Gastroesophageal sphincter (tissue), 3 donors: ENCODE measurements at regions not wholly inside any gene's neighbourhood (a gene's known extent, or its start where the extent isn't known, plus 50 kb on each side); places are given as distances from the start of the nearest gene placed in this dataset.

Experiments
- EP300 ChIP-seq: sonication (generic); formaldehyde crosslinking; IDR thresholded peaks from one replicate; pipeline ENCODE4 v1.6.1; 2017; ENCODE audit warnings: antibody characterized with exemption, mild to moderate bottlenecking
- POLR2A ChIP-seq, 2 donors: fragments of 450-650 bp; IDR thresholded peaks; one replicate each; pipeline ENCODE4 v1.6.1; 2017; ENCODE audit warnings: antibody characterized with exemption in 2 of 2, mild to moderate bottlenecking in 2 of 2, moderate library complexity in 1 of 2
- POLR2AphosphoS5 ChIP-seq: sonication (generic); formaldehyde crosslinking; IDR thresholded peaks from one replicate; pipeline ENCODE4 v1.6.1; 2017; ENCODE audit warnings: antibody characterized with exemption
- TF ChIP-seq, protein P1 (sequence below), 4 experiments: fragments of 200-600 bp in 2 of 4; fragments of 450-650 bp in 2 of 4; sonication (generic) in 1 of 4; IDR thresholded peaks; one replicate each; pipeline ENCODE4 v1.5.1; 2017 to 2019; ENCODE audit warnings: antibody characterized with exemption in 4 of 4, mild to moderate bottlenecking in 2 of 4, moderate library complexity in 2 of 4

DNA sequence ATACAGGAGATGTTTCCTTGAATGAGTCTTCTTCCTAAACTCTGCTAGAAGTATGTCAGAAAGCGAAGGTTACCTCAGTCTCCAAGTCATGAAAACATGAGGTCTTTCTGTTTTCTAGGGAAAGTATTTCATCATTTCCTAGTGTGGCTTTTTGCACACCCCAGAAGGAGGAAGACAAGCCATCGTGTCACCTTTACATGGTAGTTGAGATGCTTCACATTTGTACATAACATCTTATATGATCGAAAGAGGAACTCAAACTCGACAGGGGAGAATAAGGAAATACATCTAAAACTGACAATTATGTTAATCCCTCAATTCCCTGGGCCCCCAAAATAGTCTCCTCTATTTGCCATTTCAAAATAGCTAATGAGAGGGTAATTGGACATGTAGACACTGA, 214.1 kb upstream of the PLEKHG7 start:
- TF ChIP-seq, protein P1, sequence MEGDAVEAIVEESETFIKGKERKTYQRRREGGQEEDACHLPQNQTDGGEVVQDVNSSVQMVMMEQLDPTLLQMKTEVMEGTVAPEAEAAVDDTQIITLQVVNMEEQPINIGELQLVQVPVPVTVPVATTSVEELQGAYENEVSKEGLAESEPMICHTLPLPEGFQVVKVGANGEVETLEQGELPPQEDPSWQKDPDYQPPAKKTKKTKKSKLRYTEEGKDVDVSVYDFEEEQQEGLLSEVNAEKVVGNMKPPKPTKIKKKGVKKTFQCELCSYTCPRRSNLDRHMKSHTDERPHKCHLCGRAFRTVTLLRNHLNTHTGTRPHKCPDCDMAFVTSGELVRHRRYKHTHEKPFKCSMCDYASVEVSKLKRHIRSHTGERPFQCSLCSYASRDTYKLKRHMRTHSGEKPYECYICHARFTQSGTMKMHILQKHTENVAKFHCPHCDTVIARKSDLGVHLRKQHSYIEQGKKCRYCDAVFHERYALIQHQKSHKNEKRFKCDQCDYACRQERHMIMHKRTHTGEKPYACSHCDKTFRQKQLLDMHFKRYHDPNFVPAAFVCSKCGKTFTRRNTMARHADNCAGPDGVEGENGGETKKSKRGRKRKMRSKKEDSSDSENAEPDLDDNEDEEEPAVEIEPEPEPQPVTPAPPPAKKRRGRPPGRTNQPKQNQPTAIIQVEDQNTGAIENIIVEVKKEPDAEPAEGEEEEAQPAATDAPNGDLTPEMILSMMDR (IDR thresholded peaks at IDR 0.05) = no peak
- TF ChIP-seq POLR2A (IDR thresholded peaks at IDR 0.05) (no peak), POLR2AphosphoS5 (no peak), EP300 (no peak)
